ENCODE measurements at regions not wholly inside any gene's neighbourhood (a gene's known extent, or its start where the extent isn't known, plus 50 kb on each side); places are given as distances from the start of the nearest gene placed in this dataset.

DNA sequence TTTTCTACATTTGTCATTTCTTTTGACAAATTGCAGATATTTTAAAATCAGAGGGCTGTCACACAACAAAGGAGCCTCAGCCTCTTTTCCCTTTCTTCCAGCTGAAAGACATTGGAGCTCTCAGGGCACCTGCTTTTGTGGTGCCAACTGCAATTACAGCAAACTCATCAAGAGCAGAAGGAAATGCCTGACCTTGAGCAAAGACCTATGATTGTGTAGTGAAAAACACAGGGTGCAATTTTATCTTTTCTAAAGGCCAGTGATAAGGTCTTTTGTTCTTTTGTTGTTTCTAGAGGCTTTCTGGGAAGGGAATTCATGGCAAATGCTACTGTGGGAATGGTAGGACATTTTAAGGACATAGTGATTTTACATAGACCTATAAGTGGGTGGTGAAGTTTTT is 214.3 kb downstream of the OXSM start:
- TF ChIP-seq CTCF (IDR thresholded peaks at IDR 0.05) (no peak), EP300 (IDR thresholded peaks at IDR 0.05) (no peak)

Measured in tibial nerve (tissue), 4 donors.